ENCODE measurements at regions not wholly inside any gene's neighbourhood (a gene's known extent, or its start where the extent isn't known, plus 50 kb on each side); places are given as distances from the start of the nearest gene placed in this dataset.

DNA sequence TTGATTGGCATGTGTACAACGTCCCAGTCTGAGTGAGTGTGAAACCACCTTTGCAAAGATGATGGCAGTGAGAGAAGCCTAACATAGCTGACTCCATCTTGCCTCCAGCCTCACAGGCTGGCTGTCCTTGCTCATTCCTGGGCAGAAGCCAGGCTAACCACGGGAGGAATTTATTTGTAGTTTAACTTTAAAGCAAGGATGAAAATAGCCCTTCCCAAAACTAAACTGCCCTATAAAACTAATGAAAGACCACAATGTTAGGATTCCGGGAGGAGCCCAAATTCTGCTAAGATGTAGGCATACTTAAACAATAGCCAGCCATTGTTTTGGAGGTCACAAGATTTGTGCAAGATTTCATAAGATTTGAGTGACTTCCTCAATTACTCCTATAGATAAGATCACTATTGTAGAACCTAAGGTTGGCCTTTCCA, 96.6 kb upstream of the LSM14A start:
- TF ChIP-seq POLR2AphosphoS5 (IDR thresholded peaks at IDR 0.05): no peak
- no peak for TF ChIP-seq POLR2A (IDR thresholded peaks at IDR 0.05)
- TF ChIP-seq, protein P1, sequence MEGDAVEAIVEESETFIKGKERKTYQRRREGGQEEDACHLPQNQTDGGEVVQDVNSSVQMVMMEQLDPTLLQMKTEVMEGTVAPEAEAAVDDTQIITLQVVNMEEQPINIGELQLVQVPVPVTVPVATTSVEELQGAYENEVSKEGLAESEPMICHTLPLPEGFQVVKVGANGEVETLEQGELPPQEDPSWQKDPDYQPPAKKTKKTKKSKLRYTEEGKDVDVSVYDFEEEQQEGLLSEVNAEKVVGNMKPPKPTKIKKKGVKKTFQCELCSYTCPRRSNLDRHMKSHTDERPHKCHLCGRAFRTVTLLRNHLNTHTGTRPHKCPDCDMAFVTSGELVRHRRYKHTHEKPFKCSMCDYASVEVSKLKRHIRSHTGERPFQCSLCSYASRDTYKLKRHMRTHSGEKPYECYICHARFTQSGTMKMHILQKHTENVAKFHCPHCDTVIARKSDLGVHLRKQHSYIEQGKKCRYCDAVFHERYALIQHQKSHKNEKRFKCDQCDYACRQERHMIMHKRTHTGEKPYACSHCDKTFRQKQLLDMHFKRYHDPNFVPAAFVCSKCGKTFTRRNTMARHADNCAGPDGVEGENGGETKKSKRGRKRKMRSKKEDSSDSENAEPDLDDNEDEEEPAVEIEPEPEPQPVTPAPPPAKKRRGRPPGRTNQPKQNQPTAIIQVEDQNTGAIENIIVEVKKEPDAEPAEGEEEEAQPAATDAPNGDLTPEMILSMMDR (IDR thresholded peaks at IDR 0.05): no peak
- no peak for TF ChIP-seq EP300 (IDR thresholded peaks at IDR 0.05)

Data from gastroesophageal sphincter (tissue), 3 donors.